Suppressor macrophage treated with lipopolysaccharide for 4 hours (primary cell): ENCODE measurements at regions not wholly inside any gene's neighbourhood (a gene's known extent, or its start where the extent isn't known, plus 50 kb on each side); places are given as distances from the start of the nearest gene placed in this dataset.
A peak's percentile ranks its signal among the peaks of the same experiment; 100 is the strongest.
"Not testable (repeated sequence)": the region's sequence is repeated elsewhere in the genome, so short reads cannot be mapped to it uniquely, and the experiment has no call there.

Source experiments
- DNase-seq: peaks from one replicate; pipeline ENCODE4 v3.0.0-alpha.2; 2020

- no peak for DNase-seq
Observed at GRCh38 chr7:37549076-37549931, 100.6 kb upstream of the ELMO1 start.

GRCh38 chr7:37550426-37550825 is 101.8 kb upstream of the ELMO1 start:
- no peak for DNase-seq

GRCh38 chr7:37550872-37551271 is 102.2 kb upstream of the ELMO1 start:
- no peak for DNase-seq

- DNase-seq, result no peak
Observed at GRCh38 chr7:37552030-37552429, 103.4 kb upstream of the ELMO1 start.

- DNase-seq, result not testable (repeated sequence)
Observed at GRCh38 chr7:37552439-37552838, 103.8 kb upstream of the ELMO1 start.

- DNase-seq, result no peak
Observed at GRCh38 chr7:37555528-37555927, 106.9 kb upstream of the ELMO1 start.

- no peak for DNase-seq
Observed at GRCh38 chr7:37557571-37558209, 109.0 kb upstream of the ELMO1 start.

GRCh38 chr7:37558320-37559096 is 109.8 kb upstream of the ELMO1 start:
- DNase-seq, result no peak

GRCh38 chr7:37570145-37570544 is 113.4 kb upstream of the GPR141 start:
- no peak for DNase-seq

GRCh38 chr7:37571806-37572205 is 111.8 kb upstream of the GPR141 start:
- DNase-seq, result no peak

GRCh38 chr7:37577412-37577811 is 106.2 kb upstream of the GPR141 start:
- DNase-seq, result peak; percentile 27

GRCh38 chr7:37577901-37578300 is 105.7 kb upstream of the GPR141 start:
- DNase-seq, result no peak

GRCh38 chr7:37578350-37578749 is 105.2 kb upstream of the GPR141 start:
- no peak for DNase-seq

- DNase-seq, result no peak
Observed at GRCh38 chr7:37580376-37580775, 103.2 kb upstream of the GPR141 start.

- DNase-seq, result peak; percentile 46
Observed at GRCh38 chr7:37584651-37585463, 98.7 kb upstream of the GPR141 start.

- no peak for DNase-seq
Observed at GRCh38 chr7:37590824-37591223, 92.7 kb upstream of the GPR141 start.

GRCh38 chr7:37592366-37592765 is 91.2 kb upstream of the GPR141 start:
- no peak for DNase-seq

GRCh38 chr7:37594602-37595001 is 89.0 kb upstream of the GPR141 start:
- DNase-seq, result no peak

- no peak for DNase-seq
Observed at GRCh38 chr7:37598824-37599223, 84.7 kb upstream of the GPR141 start.

GRCh38 chr7:37601321-37601720 is 82.2 kb upstream of the GPR141 start:
- no peak for DNase-seq

- no peak for DNase-seq
Observed at GRCh38 chr7:37604078-37604477, 79.5 kb upstream of the GPR141 start.

- DNase-seq, result not testable (repeated sequence)
Observed at GRCh38 chr7:37617406-37617805, 66.2 kb upstream of the GPR141 start.

GRCh38 chr7:37633048-37633447 is 50.5 kb upstream of the GPR141 start:
- no peak for DNase-seq
